Fibroblast of peridontal ligament (primary cell): ENCODE measurements at regions not wholly inside any gene's neighbourhood (a gene's known extent, or its start where the extent isn't known, plus 50 kb on each side); places are given as distances from the start of the nearest gene placed in this dataset.
"Not testable (repeated sequence)": the region's sequence is repeated elsewhere in the genome, so short reads cannot be mapped to it uniquely, and the experiment has no call there.

Experiments used
- DNase-seq: peaks from one replicate; pipeline ENCODE4 v3.0.0-alpha.2; 2010; ENCODE audit errors: extremely low read depth

GRCh38 chr7:93747019-93747418 is 143.5 kb downstream of the TFPI2 start:
- DNase-seq: peak; percentile 4

GRCh38 chr7:93739424-93739823 is 151.1 kb downstream of the TFPI2 start:
- no peak for DNase-seq

GRCh38 chr7:93737953-93738352 is 152.6 kb downstream of the TFPI2 start:
- DNase-seq: no peak

- DNase-seq: no peak
These were observed 153.7 kb downstream of the TFPI2 start for GRCh38 chr7:93736668-93737369.

- no peak for DNase-seq
These were observed 153.8 kb upstream of the CALCR start for GRCh38 chr7:93728292-93728691.

- DNase-seq: no peak
These were observed 151.4 kb upstream of the CALCR start for GRCh38 chr7:93725954-93726353.

- DNase-seq: no peak
These were observed 149.1 kb upstream of the CALCR start for GRCh38 chr7:93723424-93724124.

GRCh38 chr7:93720106-93720505 is 145.6 kb upstream of the CALCR start:
- DNase-seq: no peak

GRCh38 chr7:93719546-93719945 is 145.0 kb upstream of the CALCR start:
- peak; percentile 7 for DNase-seq

- peak; percentile 17 for DNase-seq
These were observed 142.8 kb upstream of the CALCR start for GRCh38 chr7:93717217-93717900.

- peak; percentile 68 for DNase-seq
These were observed 140.7 kb upstream of the CALCR start for GRCh38 chr7:93715234-93715633.

GRCh38 chr7:93711926-93712325 is 137.4 kb upstream of the CALCR start:
- DNase-seq: no peak

- not testable (repeated sequence) for DNase-seq
These were observed 133.7 kb upstream of the CALCR start for GRCh38 chr7:93708255-93708654.

GRCh38 chr7:93707249-93707648 is 132.7 kb upstream of the CALCR start:
- no peak for DNase-seq

- not testable (repeated sequence) for DNase-seq
These were observed 131.6 kb upstream of the CALCR start for GRCh38 chr7:93706162-93706561.

- no peak for DNase-seq
These were observed 129.7 kb upstream of the CALCR start for GRCh38 chr7:93704217-93704616.

- DNase-seq: no peak
These were observed 123.4 kb upstream of the CALCR start for GRCh38 chr7:93697901-93698300.

GRCh38 chr7:93693796-93694195 is 119.3 kb upstream of the CALCR start:
- no peak for DNase-seq

- no peak for DNase-seq
These were observed 115.5 kb upstream of the CALCR start for GRCh38 chr7:93690021-93690420.

GRCh38 chr7:93678185-93678584 is 103.7 kb upstream of the CALCR start:
- DNase-seq: no peak

- DNase-seq: no peak
These were observed 89.2 kb upstream of the CALCR start for GRCh38 chr7:93663561-93664299.

GRCh38 chr7:93658163-93658562 is 83.6 kb upstream of the CALCR start:
- not testable (repeated sequence) for DNase-seq
